Neural progenitor cell (in vitro differentiated cells): ENCODE measurements at regions not wholly inside any gene's neighbourhood (a gene's known extent, or its start where the extent isn't known, plus 50 kb on each side); places are given as distances from the start of the nearest gene placed in this dataset.

ENCODE experiments used
- DNase-seq: peaks from one replicate; pipeline ENCODE4 v3.0.0-alpha.2; 2016; ENCODE audit warnings: low spot score
- H2AFZ ChIP-seq: fragments of 200-600 bp; sonication (generic); replicated peaks from 2 replicates; pipeline ENCODE4 v1.6.1; 2016; ENCODE audit warnings: antibody characterized with exemption
- H3F3A ChIP-seq: fragments of 200-600 bp; sonication (generic); 2 replicates; pipeline ENCODE4 v1.6.1; 2016; ENCODE audit warnings: antibody characterized with exemption, low read depth
- H3K27ac ChIP-seq: fragments of 200-600 bp; sonication (generic); 2 replicates; pipeline ENCODE4 v1.5.1; 2016; ENCODE audit warnings: mild to moderate bottlenecking
- H3K27me3 ChIP-seq: fragments of 200-600 bp; sonication (generic); 2 replicates; pipeline ENCODE4 v1.6.1; 2016; ENCODE audit warnings: mild to moderate bottlenecking, moderate library complexity
- H3K36me3 ChIP-seq: fragments of 200-600 bp; sonication (generic); 2 replicates; pipeline ENCODE4 v1.5.1; 2016
- H3K4me1 ChIP-seq: fragments of 200-600 bp; sonication (generic); 2 replicates; pipeline ENCODE4 v1.6.1; 2016; ENCODE audit warnings: mixed run types
- H3K4me2 ChIP-seq: fragments of 200-600 bp; sonication (generic); 2 replicates; pipeline ENCODE4 v1.6.1; 2016
- H3K4me3 ChIP-seq: fragments of 200-600 bp; sonication (generic); 2 replicates; pipeline ENCODE4 v1.5.1; 2016
- H3K79me2 ChIP-seq: fragments of 200-600 bp; sonication (generic); 2 replicates; pipeline ENCODE4 v1.6.1; 2016; ENCODE audit warnings: low read depth
- H3K9ac ChIP-seq: fragments of 200-600 bp; sonication (generic); 2 replicates; pipeline ENCODE4 v1.6.1; 2016
- H3K9me3 ChIP-seq: fragments of 200-600 bp; sonication (generic); 2 replicates; pipeline ENCODE4 v1.5.1; 2016; ENCODE audit warnings: low read depth
- H4K20me1 ChIP-seq: fragments of 200-600 bp; sonication (generic); 2 replicates; pipeline ENCODE4 v1.6.1; 2016; ENCODE audit warnings: low read depth
- H3K27ac Mint-ChIP-seq: 3 replicates; pipeline ENCODE4 v1.8.0; 2021; ENCODE audit warnings: mixed read lengths
- H3K27me3 Mint-ChIP-seq: 2 replicates; pipeline ENCODE4 v1.8.0; 2022; ENCODE audit warnings: low read depth, mild to moderate bottlenecking, inconsistent platforms, moderate library complexity, mixed read lengths; ENCODE audit not compliant: insufficient read depth
- H3K36me3 Mint-ChIP-seq: 3 replicates; pipeline ENCODE4 v1.8.0; 2021; ENCODE audit warnings: mixed read lengths
- H3K4me1 Mint-ChIP-seq: 3 replicates; pipeline ENCODE4 v1.8.0; 2021; ENCODE audit warnings: mixed read lengths
- H3K4me3 Mint-ChIP-seq: 3 replicates; pipeline ENCODE4 v1.8.0; 2021; ENCODE audit warnings: mild to moderate bottlenecking, moderate library complexity, mixed read lengths
- H3K9me3 Mint-ChIP-seq: 3 replicates; pipeline ENCODE4 v1.8.0; 2020; ENCODE audit warnings: mixed read lengths
- EZH2 ChIP-seq: fragments of 200-600 bp; sonication (generic); IDR thresholded peaks from 2 replicates; pipeline ENCODE4 v1.6.1; 2017; ENCODE audit warnings: antibody characterized with exemption, mild to moderate bottlenecking, moderate library complexity
- EZH2phosphoT487 ChIP-seq: fragments of 200-600 bp; sonication (generic); IDR thresholded peaks from 2 replicates; pipeline ENCODE4 v1.6.1; 2017; ENCODE audit warnings: antibody characterized with exemption
- TF ChIP-seq, protein P1 (sequence below): fragments of 200-600 bp; sonication (generic); IDR thresholded peaks from 2 replicates; pipeline ENCODE4 v1.5.1; 2017; ENCODE audit warnings: antibody characterized with exemption, mild to moderate bottlenecking

DNA sequence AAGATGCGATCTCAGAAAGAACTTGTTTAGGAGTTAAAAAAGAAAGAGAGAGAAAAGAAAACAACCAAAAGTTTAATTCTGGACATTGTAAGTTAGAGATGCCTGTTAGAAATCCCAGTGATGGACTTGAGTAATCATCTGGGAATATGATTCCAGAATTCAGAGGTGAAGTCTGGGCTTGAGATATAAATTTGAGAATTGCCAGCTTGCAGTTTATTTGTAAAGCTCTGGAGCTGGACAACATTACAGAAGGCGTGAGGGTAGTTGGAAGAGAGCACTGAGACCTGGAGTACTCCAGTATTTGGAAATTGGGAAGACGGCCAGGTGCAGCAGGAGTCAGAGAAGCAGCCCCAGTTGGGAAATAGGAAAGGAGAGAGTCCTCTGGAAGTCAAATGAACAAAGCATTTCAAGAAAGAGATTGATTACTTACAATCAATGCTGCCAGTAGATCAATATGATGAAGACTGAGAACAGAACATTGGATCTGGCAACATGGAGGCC is 128.8 kb upstream of the ARHGAP28 start:
- Histone ChIP-seq H3F3A (no peaks in the 10 kb centered on the region), H3K79me2 (no peaks in the 10 kb centered on the region), H3K4me3 (no peak overlapping the region), H3K9ac (no peak overlapping the region), H3K27ac (no peak overlapping the region), H2AFZ (no peak overlapping the region), H3K4me2 (no peak overlapping the region), H3K4me1 (peaks cover under 1% of the 10 kb centered on the region), H3K9me3 (no peaks in the 10 kb centered on the region), H4K20me1 (no peaks in the 10 kb centered on the region), H3K36me3 (no peaks in the 10 kb centered on the region), H3K27me3 (no peaks in the 10 kb centered on the region)
- Mint-ChIP-seq H3K4me1 (peaks cover 7% of the 10 kb centered on the region), H3K9me3 (no peaks in the 10 kb centered on the region), H3K4me3 (no peak overlapping the region), H3K27ac (no peak overlapping the region), H3K27me3 (peaks cover 4% of the 10 kb centered on the region), H3K36me3 (no peaks in the 10 kb centered on the region)
- TF ChIP-seq EZH2phosphoT487 = no peak
- no peak for TF ChIP-seq EZH2
- TF ChIP-seq, protein P1, sequence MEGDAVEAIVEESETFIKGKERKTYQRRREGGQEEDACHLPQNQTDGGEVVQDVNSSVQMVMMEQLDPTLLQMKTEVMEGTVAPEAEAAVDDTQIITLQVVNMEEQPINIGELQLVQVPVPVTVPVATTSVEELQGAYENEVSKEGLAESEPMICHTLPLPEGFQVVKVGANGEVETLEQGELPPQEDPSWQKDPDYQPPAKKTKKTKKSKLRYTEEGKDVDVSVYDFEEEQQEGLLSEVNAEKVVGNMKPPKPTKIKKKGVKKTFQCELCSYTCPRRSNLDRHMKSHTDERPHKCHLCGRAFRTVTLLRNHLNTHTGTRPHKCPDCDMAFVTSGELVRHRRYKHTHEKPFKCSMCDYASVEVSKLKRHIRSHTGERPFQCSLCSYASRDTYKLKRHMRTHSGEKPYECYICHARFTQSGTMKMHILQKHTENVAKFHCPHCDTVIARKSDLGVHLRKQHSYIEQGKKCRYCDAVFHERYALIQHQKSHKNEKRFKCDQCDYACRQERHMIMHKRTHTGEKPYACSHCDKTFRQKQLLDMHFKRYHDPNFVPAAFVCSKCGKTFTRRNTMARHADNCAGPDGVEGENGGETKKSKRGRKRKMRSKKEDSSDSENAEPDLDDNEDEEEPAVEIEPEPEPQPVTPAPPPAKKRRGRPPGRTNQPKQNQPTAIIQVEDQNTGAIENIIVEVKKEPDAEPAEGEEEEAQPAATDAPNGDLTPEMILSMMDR = no peak
- no peak for DNase-seq

DNA sequence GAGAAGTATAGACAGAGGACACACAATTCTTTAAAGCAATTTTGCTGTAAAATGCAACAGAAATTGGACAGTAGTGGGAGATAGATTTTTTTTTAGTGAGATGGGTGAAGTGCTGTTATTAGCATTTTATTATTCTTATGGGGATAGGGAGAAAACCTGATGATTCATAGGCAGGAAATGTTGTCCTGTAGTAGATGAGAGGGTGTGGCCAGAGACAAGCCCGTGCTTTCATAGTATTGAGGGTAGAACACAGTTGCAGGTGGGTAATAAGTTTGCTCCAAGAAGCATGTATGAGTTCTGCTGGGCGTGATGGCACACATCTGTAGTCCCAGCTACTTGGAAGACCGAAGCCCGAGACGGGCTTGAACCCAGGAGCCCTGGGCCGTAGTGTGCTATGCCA is 128.3 kb upstream of the ARHGAP28 start:
- no peak overlapping the region for H2AFZ ChIP-seq
- H3K9me3 ChIP-seq = no peaks in the 10 kb centered on the region
- no peaks in the 10 kb centered on the region for H4K20me1 ChIP-seq
- H3K27me3 ChIP-seq = no peaks in the 10 kb centered on the region
- no peaks in the 10 kb centered on the region for H3K36me3 ChIP-seq
- H3K27ac ChIP-seq = no peak overlapping the region
- peaks cover 5% of the 10 kb centered on the region for H3K4me1 ChIP-seq
- H3K9ac ChIP-seq = no peak overlapping the region
- H3K4me3 Mint-ChIP-seq = no peak overlapping the region
- no peak for DNase-seq
- H3K4me2 ChIP-seq = no peak overlapping the region
- H3K4me1 Mint-ChIP-seq = peaks cover 11% of the 10 kb centered on the region
- peaks cover 4% of the 10 kb centered on the region for H3K27me3 Mint-ChIP-seq
- H3F3A ChIP-seq = peaks cover 2% of the 10 kb centered on the region
- H3K27ac Mint-ChIP-seq = no peak overlapping the region
- H3K36me3 Mint-ChIP-seq = no peaks in the 10 kb centered on the region
- H3K79me2 ChIP-seq = no peaks in the 10 kb centered on the region
- H3K4me3 ChIP-seq = no peak overlapping the region
- H3K9me3 Mint-ChIP-seq = no peaks in the 10 kb centered on the region
- TF ChIP-seq EZH2 (no peak), EZH2phosphoT487 (no peak)
- TF ChIP-seq, protein P1 = no peak

DNA sequence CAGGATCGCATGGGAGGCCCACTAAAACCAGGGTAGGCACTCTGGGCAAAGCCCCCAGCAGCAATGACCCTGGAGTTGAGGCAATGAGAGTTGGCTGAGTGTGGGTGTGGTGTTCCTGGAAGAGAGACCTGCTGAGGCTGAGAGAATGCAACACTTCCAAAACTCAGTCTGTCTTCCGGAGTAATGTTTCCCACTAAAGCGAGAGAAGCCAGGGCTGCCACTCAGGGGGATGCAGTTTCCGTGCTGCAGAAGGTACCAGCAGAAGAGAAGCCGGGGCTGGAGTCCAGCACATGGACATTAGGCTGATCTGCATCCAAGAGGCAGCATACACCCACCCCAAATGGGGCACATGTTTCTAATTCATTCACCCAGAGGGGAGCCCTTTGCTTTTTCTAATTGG is 127.2 kb upstream of the ARHGAP28 start:
- Mint-ChIP-seq H3K4me1 (peaks cover 22% of the 10 kb centered on the region), H3K9me3 (no peaks in the 10 kb centered on the region), H3K4me3 (no peak overlapping the region), H3K36me3 (no peaks in the 10 kb centered on the region), H3K27ac (no peak overlapping the region), H3K27me3 (peaks cover 4% of the 10 kb centered on the region)
- Histone ChIP-seq H3K4me1 (peaks cover 17% of the 10 kb centered on the region), H3K9me3 (no peaks in the 10 kb centered on the region), H4K20me1 (no peaks in the 10 kb centered on the region), H3K27me3 (no peaks in the 10 kb centered on the region), H3K36me3 (no peaks in the 10 kb centered on the region), H3K9ac (no peak overlapping the region), H3K27ac (no peak overlapping the region), H3K4me2 (no peak overlapping the region), H3F3A (peaks cover 5% of the 10 kb centered on the region), H3K4me3 (no peak overlapping the region), H3K79me2 (no peaks in the 10 kb centered on the region), H2AFZ (no peak overlapping the region)
- TF ChIP-seq, protein P1 = no peak
- TF ChIP-seq EZH2phosphoT487 (no peak), EZH2 (no peak)
- no peak for DNase-seq
